ENCODE measurements at regions not wholly inside any gene's neighbourhood (a gene's known extent, or its start where the extent isn't known, plus 50 kb on each side); places are given as distances from the start of the nearest gene placed in this dataset.

DNA sequence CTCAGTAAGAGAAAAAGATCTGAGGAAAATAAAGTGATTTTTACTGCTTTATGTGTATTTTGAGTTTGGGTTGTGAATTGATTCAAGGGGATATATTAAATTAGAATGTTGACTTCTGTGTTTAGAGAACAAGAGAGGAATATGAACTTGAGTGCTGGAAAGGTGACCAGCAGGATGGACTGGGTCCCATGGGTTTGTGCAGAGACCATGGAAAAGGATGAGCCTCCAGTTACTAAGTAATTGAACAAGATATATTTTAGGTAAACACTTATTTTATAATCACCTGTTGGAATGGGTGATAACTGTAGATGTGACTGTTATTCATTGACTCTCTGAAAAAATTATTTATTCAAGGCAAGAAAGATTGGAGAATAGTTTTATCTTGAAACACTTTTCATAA lies 82.0 kb upstream of the TOP3B start:
- TF ChIP-seq CTCF (IDR thresholded peaks at IDR 0.05; ENCODE audit: low read length) (no peak), EZH2 (IDR thresholded peaks at IDR 0.05; ENCODE audit: borderline replicate concordance, low read length) (no peak)

Measured in OCI-LY1 (cell line).